B cell (primary cell): ENCODE measurements at regions not wholly inside any gene's neighbourhood (a gene's known extent, or its start where the extent isn't known, plus 50 kb on each side); places are given as distances from the start of the nearest gene placed in this dataset.

Experiments used
- ATAC-seq: fragments of 200-7000 bp; cut with Tn5 transposase; one replicate; pipeline ENCODE4 v1.10.0; 2021; ENCODE audit warnings: low read depth, mild to moderate bottlenecking, moderate number of reproducible peaks, moderate library complexity
- CTCF ChIA-PET: fragments of 350-600 bp; sonication (Branson Sonifier 250); formaldehyde crosslinking; loops from one replicate; lab custom pipeline; 2021; ENCODE audit warnings: antibody characterized with exemption, inconsistent platforms; lab: Charles Lee
- POLR2A ChIA-PET: fragments of 350-600 bp; sonication (Branson Sonifier 250); formaldehyde crosslinking; loops from one replicate; lab custom pipeline; 2021; ENCODE audit warnings: antibody characterized with exemption; lab: Charles Lee
- DNase-seq: peaks from one replicate; pipeline ENCODE4 v3.0.0; 2013
- H2AFZ ChIP-seq: 2 replicates; pipeline ENCODE4 v1.6.1; 2012; ENCODE audit warnings: mild to moderate bottlenecking, low read depth, low read length; ENCODE audit not compliant: insufficient read depth, poor library complexity, severe bottlenecking
- H3K27ac ChIP-seq, 2 donors: 1 replicate in 1 of 2; 2 replicates in 1 of 2; pipeline ENCODE4 v1.5.1; 2012 to 2013; ENCODE audit warnings: low read length in 2 of 2, mild to moderate bottlenecking in 2 of 2, moderate library complexity in 1 of 2
- H3K27me3 ChIP-seq, 4 experiments: fragments of 200-600 bp in 1 of 4; sonication (generic) in 1 of 4; replicated peaks in 1 of 4; 1 replicate in 2 of 4; 2 replicates in 2 of 4; pipeline versions ENCODE4 v1.6.1 to v1.7.0; 2013 to 2016; ENCODE audit warnings: low read length in 3 of 4, mild to moderate bottlenecking in 2 of 4, mixed read lengths in 1 of 4, moderate library complexity in 1 of 4; ENCODE audit not compliant: insufficient read depth in 4 of 4, control insufficient read depth in 3 of 4; ENCODE audit errors: control extremely low read depth in 1 of 4
- H3K36me3 ChIP-seq, 2 experiments: replicated peaks in 1 of 2; 1 replicate in 1 of 2; 2 replicates in 1 of 2; pipeline versions ENCODE4 v1.6.1 to v1.7.1; 2013; ENCODE audit warnings: low read length in 1 of 2; ENCODE audit not compliant: insufficient read depth in 2 of 2, control insufficient read depth in 1 of 2; ENCODE audit errors: control extremely low read depth in 1 of 2, extremely low read depth in 1 of 2
- H3K4me1 ChIP-seq, 2 donors: fragments of 200-600 bp in 1 of 2; sonication (generic) in 1 of 2; 1 replicate in 1 of 2; 2 replicates in 1 of 2; pipeline versions ENCODE4 v1.5.1 to v1.6.1; 2013 to 2017; ENCODE audit warnings: low read length in 2 of 2; ENCODE audit not compliant: control insufficient read depth in 2 of 2, insufficient read depth in 2 of 2
- H3K4me2 ChIP-seq: replicated peaks from 2 replicates; pipeline ENCODE3; 2012; ENCODE audit warnings: mild to moderate bottlenecking, low read depth, low read length; ENCODE audit not compliant: poor library complexity, severe bottlenecking
- H3K4me3 ChIP-seq, 5 experiments: fragments of 200-600 bp in 1 of 5; sonication (generic) in 1 of 5; 1 replicate in 3 of 5; 2 replicates in 2 of 5; pipeline versions ENCODE4 v1.5.1 to v1.7.0; 2011 to 2016; ENCODE audit warnings: low read length in 4 of 5, mild to moderate bottlenecking in 4 of 5, low read depth in 2 of 5, control low read depth in 1 of 5, moderate library complexity in 1 of 5; ENCODE audit not compliant: insufficient read depth in 1 of 5; ENCODE audit errors: control extremely low read depth in 1 of 5, extremely low read depth in 1 of 5
- H3K79me2 ChIP-seq: fragments of 200-600 bp; sonication (generic); one replicate; pipeline ENCODE4 v1.6.0; 2016; ENCODE audit warnings: low read length; ENCODE audit not compliant: control insufficient read depth, insufficient read depth
- H3K9ac ChIP-seq: fragments of 200-600 bp; sonication (generic); 2 replicates; pipeline ENCODE4 v1.6.1; 2017; ENCODE audit warnings: mild to moderate bottlenecking, low read length, moderate library complexity
- H3K9me3 ChIP-seq, 3 donors: one replicate each; pipeline versions ENCODE4 v1.6.1 to v1.7.1; 2013; ENCODE audit warnings: low read length in 2 of 3; ENCODE audit not compliant: control insufficient read depth in 2 of 3, insufficient read depth in 1 of 3; ENCODE audit errors: control extremely low read depth in 1 of 3
- H4K20me1 ChIP-seq: 2 replicates; pipeline ENCODE4 v1.6.0; 2012; ENCODE audit warnings: mild to moderate bottlenecking, low read length; ENCODE audit not compliant: insufficient read depth, control insufficient read depth, poor library complexity, severe bottlenecking
- H3K27ac Mint-ChIP-seq: one replicate; pipeline ENCODE4 v1.8.0; 2021; ENCODE audit warnings: mixed read lengths
- H3K27me3 Mint-ChIP-seq: one replicate; pipeline ENCODE4 v1.8.0; 2021; ENCODE audit warnings: mixed read lengths
- H3K4me1 Mint-ChIP-seq: one replicate; pipeline ENCODE4 v1.8.0; 2021; ENCODE audit warnings: mixed read lengths
- H3K4me3 Mint-ChIP-seq: one replicate; pipeline ENCODE4 v1.8.0; 2021; ENCODE audit warnings: mixed read lengths
- H3K9me3 Mint-ChIP-seq: one replicate; pipeline ENCODE4 v1.8.0; 2022; ENCODE audit warnings: mixed read lengths; ENCODE audit not compliant: insufficient read depth
- CTCF ChIP-seq: fragments of 200-600 bp; IDR thresholded peaks from one replicate; pipeline ENCODE4 v1.8.0; 2022; ENCODE audit warnings: antibody characterized with exemption, mild to moderate bottlenecking
- EZH2 ChIP-seq: IDR thresholded peaks from 2 replicates; pipeline ENCODE4 v1.6.1; 2012; ENCODE audit warnings: borderline replicate concordance, low read depth, mild to moderate bottlenecking, moderate library complexity, low read length; ENCODE audit not compliant: insufficient read depth, poor library complexity, severe bottlenecking
- WGBS: methylation state at CpG from one replicate; pipeline ENCODE4 v1.1.5; 2013; ENCODE audit warnings: missing lambda C conversion rate; ENCODE audit not compliant: insufficient coverage; 5-methylcytosine and 5-hydroxymethylcytosine counted together
- intact Hi-C: fragments of 100-400 bp; cut with micrococcal nuclease; formaldehyde crosslinking; loops from one replicate; pipeline ENCODE4 v1.10.0; 2022

GRCh38 chr5:114948363-114948762, 221.3 kb downstream of the TRIM36 start:
- no CpG with 5 or more reads among the region's 2 CpGs for WGBS
- intact Hi-C loops, result no loop called here
- CTCF ChIA-PET, result no interaction called here

GRCh38 chr5:114940709-114941108, 229.0 kb downstream of the TRIM36 start:
- H3K27me3 ChIP-seq, result no peaks in the 10 kb centered on the region
- Mint-ChIP-seq H3K4me3 (no peak overlapping the region), H3K27ac (no peak overlapping the region), H3K9me3 (peaks cover 21% of the 10 kb centered on the region), H3K4me1 (peaks cover 2% of the 10 kb centered on the region), H3K27me3 (no peaks in the 10 kb centered on the region)
- no peak overlapping the region for H3K4me2 ChIP-seq
- no peak overlapping the region for H3K27ac ChIP-seq
- POLR2A ChIA-PET, result no interaction called here
- CTCF ChIA-PET, result no interaction called here
- no peaks in the 10 kb centered on the region for H3K4me1 ChIP-seq
- TF ChIP-seq CTCF, result no peak
- no peak for TF ChIP-seq EZH2
- no peaks in the 10 kb centered on the region for H3K36me3 ChIP-seq
- no peak overlapping the region for H2AFZ ChIP-seq
- no peak for ATAC-seq
- intact Hi-C loops, result no loop called here
- H4K20me1 ChIP-seq, result no peaks in the 10 kb centered on the region
- H3K9ac ChIP-seq, result no peak overlapping the region
- H3K4me3 ChIP-seq, result no peak overlapping the region
- WGBS, result no CpG with 5 or more reads among the region's 1 CpG
- H3K79me2 ChIP-seq, result no peaks in the 10 kb centered on the region
- no peak for DNase-seq
- H3K9me3 ChIP-seq, result peaks cover 0 to 23% (median 12%) of the 10 kb centered on the region in 3 donors

More at GRCh38 chr5:114948363-114948762, 221.3 kb downstream of the TRIM36 start:
- H3K4me1 Mint-ChIP-seq, result peaks cover 11% of the 10 kb centered on the region
- Histone ChIP-seq H3K27me3 (no peaks in the 10 kb centered on the region), H4K20me1 (no peaks in the 10 kb centered on the region), H3K4me1 (peaks cover 4% of the 10 kb centered on the region in 2 donors), H3K4me3 (no peak overlapping the region), H3K9ac (no peak overlapping the region), H3K79me2 (no peaks in the 10 kb centered on the region), H3K4me2 (no peak overlapping the region), H3K27ac (no peak overlapping the region), H3K36me3 (no peaks in the 10 kb centered on the region), H2AFZ (no peak overlapping the region), H3K9me3 (peaks cover 0 to 2% (median 0%) of the 10 kb centered on the region in 3 donors)
- no peak for TF ChIP-seq EZH2
- TF ChIP-seq CTCF, result no peak
- DNase-seq (no peak), ATAC-seq (no peak)
- no peaks in the 10 kb centered on the region for H3K27me3 Mint-ChIP-seq
- H3K27ac Mint-ChIP-seq, result no peak overlapping the region
- no peaks in the 10 kb centered on the region for H3K9me3 Mint-ChIP-seq
- POLR2A ChIA-PET, result no interaction called here
- H3K4me3 Mint-ChIP-seq, result no peak overlapping the region
